ENCODE measurements at regions not wholly inside any gene's neighbourhood (a gene's known extent, or its start where the extent isn't known, plus 50 kb on each side); places are given as distances from the start of the nearest gene placed in this dataset.

- no peak for DNase-seq (ENCODE audit: low read depth in 1 of 2, low spot score in 1 of 2)
- H3K27ac ChIP-seq (replicated peaks), result no peak overlapping the region
- H3K4me3 ChIP-seq (replicated peaks; ENCODE audit: insufficient read depth, low read length), result no peak overlapping the region
- H3K27me3 ChIP-seq (ENCODE audit: insufficient read depth, poor library complexity, severe bottlenecking), result no peaks in the 10 kb centered on the region
- TF ChIP-seq SPI1 (IDR thresholded peaks at IDR 0.05; ENCODE audit: borderline replicate concordance, low read depth) (no peak), POLR2AphosphoS5 (IDR thresholded peaks at IDR 0.05; ENCODE audit: low read depth) (no peak)
Measured at GRCh38 chr7:13188236-13188805, 500.9 kb downstream of the ARL4A start.

- TF ChIP-seq SPI1 (IDR thresholded peaks at IDR 0.05; ENCODE audit: borderline replicate concordance, low read depth), result no peak
- TF ChIP-seq CTCF (IDR thresholded peaks at IDR 0.05; ENCODE audit: insufficient read depth, low read length), result no peak
- TF ChIP-seq POLR2AphosphoS5 (IDR thresholded peaks at IDR 0.05; ENCODE audit: low read depth), result no peak
- TF ChIP-seq GABPA (IDR thresholded peaks at IDR 0.05; ENCODE audit: low read depth), result no peak
- no peak for TF ChIP-seq REST (IDR thresholded peaks at IDR 0.05; ENCODE audit: insufficient replicate concordance, low read depth)
- Histone ChIP-seq H3K27me3 (ENCODE audit: insufficient read depth, poor library complexity, severe bottlenecking) (no peaks in the 10 kb centered on the region), H3K27ac (replicated peaks) (no peak overlapping the region), H3K4me3 (replicated peaks; ENCODE audit: insufficient read depth, low read length) (no peak overlapping the region)
- DNase-seq (ENCODE audit: low read depth in 1 of 2, low spot score in 1 of 2), result no peak
Measured at GRCh38 chr7:13188922-13189321, 501.5 kb downstream of the ARL4A start.

GRCh38 chr7:13189668-13190067, 502.2 kb downstream of the ARL4A start:
- no peaks in the 10 kb centered on the region for H3K27me3 ChIP-seq (ENCODE audit: insufficient read depth, poor library complexity, severe bottlenecking)
- H3K4me3 ChIP-seq (replicated peaks; ENCODE audit: insufficient read depth, low read length), result no peak overlapping the region
- H3K27ac ChIP-seq (replicated peaks), result no peak overlapping the region
- no peak for DNase-seq (ENCODE audit: low read depth in 1 of 2, low spot score in 1 of 2)
- TF ChIP-seq GABPA (IDR thresholded peaks at IDR 0.05; ENCODE audit: low read depth) (no peak), CTCF (IDR thresholded peaks at IDR 0.05; ENCODE audit: insufficient read depth, low read length) (no peak), REST (IDR thresholded peaks at IDR 0.05; ENCODE audit: insufficient replicate concordance, low read depth) (no peak), POLR2AphosphoS5 (IDR thresholded peaks at IDR 0.05; ENCODE audit: low read depth) (no peak), SPI1 (IDR thresholded peaks at IDR 0.05; ENCODE audit: borderline replicate concordance, low read depth) (no peak)

- no peak overlapping the region for H3K27ac ChIP-seq (replicated peaks)
- no peaks in the 10 kb centered on the region for H3K27me3 ChIP-seq (ENCODE audit: insufficient read depth, poor library complexity, severe bottlenecking)
- DNase-seq (ENCODE audit: low read depth in 1 of 2, low spot score in 1 of 2), result no peak
- H3K4me3 ChIP-seq (replicated peaks; ENCODE audit: insufficient read depth, low read length), result no peak overlapping the region
- TF ChIP-seq CTCF (IDR thresholded peaks at IDR 0.05; ENCODE audit: insufficient read depth, low read length), result no peak
- TF ChIP-seq REST (IDR thresholded peaks at IDR 0.05; ENCODE audit: insufficient replicate concordance, low read depth), result no peak
- no peak for TF ChIP-seq GABPA (IDR thresholded peaks at IDR 0.05; ENCODE audit: low read depth)
- TF ChIP-seq POLR2AphosphoS5 (IDR thresholded peaks at IDR 0.05; ENCODE audit: low read depth), result no peak
- TF ChIP-seq SPI1 (IDR thresholded peaks at IDR 0.05; ENCODE audit: borderline replicate concordance, low read depth), result no peak
Measured at GRCh38 chr7:13197501-13197900, 510.1 kb downstream of the ARL4A start.
